ENCODE measurements at regions not wholly inside any gene's neighbourhood (a gene's known extent, or its start where the extent isn't known, plus 50 kb on each side); places are given as distances from the start of the nearest gene placed in this dataset.

DNA sequence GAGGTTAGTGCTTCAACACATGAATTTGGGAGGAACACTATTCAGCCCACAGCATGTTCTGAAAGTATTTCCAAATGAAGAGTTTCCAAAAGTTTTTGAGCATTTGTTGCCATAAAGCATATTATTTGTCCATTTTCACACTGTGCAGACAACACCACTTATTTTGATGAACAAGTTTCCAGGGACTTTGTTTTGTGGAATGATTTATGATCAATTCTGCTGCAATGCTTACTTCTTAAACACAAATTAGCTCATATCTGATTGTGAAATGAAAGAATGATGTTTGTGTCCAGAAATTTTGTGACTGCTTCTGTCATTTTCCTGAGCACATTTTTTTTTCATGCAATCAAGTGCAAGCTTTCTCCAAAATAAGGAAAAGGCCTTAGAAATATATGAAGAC, 205.3 kb downstream of the RAP2A start:
- FAIRE-seq: no peak
- no peak overlapping the region for H3K4me3 ChIP-seq (ENCODE audit: insufficient read depth, low read depth, low read length)
- no peak overlapping the region for H3K9ac ChIP-seq (ENCODE audit: low read length)
- H3K36me3 ChIP-seq (ENCODE audit: insufficient read depth, low read length): no peaks in the 10 kb centered on the region
- TF ChIP-seq, protein P1, sequence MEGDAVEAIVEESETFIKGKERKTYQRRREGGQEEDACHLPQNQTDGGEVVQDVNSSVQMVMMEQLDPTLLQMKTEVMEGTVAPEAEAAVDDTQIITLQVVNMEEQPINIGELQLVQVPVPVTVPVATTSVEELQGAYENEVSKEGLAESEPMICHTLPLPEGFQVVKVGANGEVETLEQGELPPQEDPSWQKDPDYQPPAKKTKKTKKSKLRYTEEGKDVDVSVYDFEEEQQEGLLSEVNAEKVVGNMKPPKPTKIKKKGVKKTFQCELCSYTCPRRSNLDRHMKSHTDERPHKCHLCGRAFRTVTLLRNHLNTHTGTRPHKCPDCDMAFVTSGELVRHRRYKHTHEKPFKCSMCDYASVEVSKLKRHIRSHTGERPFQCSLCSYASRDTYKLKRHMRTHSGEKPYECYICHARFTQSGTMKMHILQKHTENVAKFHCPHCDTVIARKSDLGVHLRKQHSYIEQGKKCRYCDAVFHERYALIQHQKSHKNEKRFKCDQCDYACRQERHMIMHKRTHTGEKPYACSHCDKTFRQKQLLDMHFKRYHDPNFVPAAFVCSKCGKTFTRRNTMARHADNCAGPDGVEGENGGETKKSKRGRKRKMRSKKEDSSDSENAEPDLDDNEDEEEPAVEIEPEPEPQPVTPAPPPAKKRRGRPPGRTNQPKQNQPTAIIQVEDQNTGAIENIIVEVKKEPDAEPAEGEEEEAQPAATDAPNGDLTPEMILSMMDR (IDR thresholded peaks at IDR 0.05; ENCODE audit: insufficient read depth, low read depth, low read length): no peak
- no peak for TF ChIP-seq EZH2 (IDR thresholded peaks at IDR 0.05; ENCODE audit: insufficient read depth, low read length)
- H3K4me1 Mint-ChIP-seq (ENCODE audit: low read depth, unreplicated experiment): no peaks in the 10 kb centered on the region
- no peaks in the 10 kb centered on the region for H4K20me1 ChIP-seq (ENCODE audit: insufficient read depth, low read length)
- no peaks in the 10 kb centered on the region for H3K27me3 Mint-ChIP-seq (ENCODE audit: low read depth, unreplicated experiment)
- no peaks in the 10 kb centered on the region for H3K79me2 ChIP-seq (ENCODE audit: insufficient read depth, low read length)
- no peak overlapping the region for H3K27ac Mint-ChIP-seq (ENCODE audit: unreplicated experiment)
- H3K27ac ChIP-seq (ENCODE audit: low read depth, low read length): no peak overlapping the region
- no peaks in the 10 kb centered on the region for H3K27me3 ChIP-seq (ENCODE audit: insufficient read depth, low read length)
- no peaks in the 10 kb centered on the region for H3K9me3 Mint-ChIP-seq (ENCODE audit: unreplicated experiment)
- DNase-seq (ENCODE audit: low read depth): no peak
- no peak overlapping the region for H2AFZ ChIP-seq (ENCODE audit: low read depth, low read length)
- no peaks in the 10 kb centered on the region for H3K36me3 Mint-ChIP-seq (ENCODE audit: low read depth, unreplicated experiment)
- H3K4me3 Mint-ChIP-seq (ENCODE audit: unreplicated experiment): no peak overlapping the region
- H3K4me1 ChIP-seq (ENCODE audit: insufficient read depth, low read length): no peaks in the 10 kb centered on the region
- H3K9me3 ChIP-seq (ENCODE audit: insufficient read depth, low read depth, low read length): no peaks in the 10 kb centered on the region
- no peak overlapping the region for H3K4me2 ChIP-seq (ENCODE audit: low read length)

DNA sequence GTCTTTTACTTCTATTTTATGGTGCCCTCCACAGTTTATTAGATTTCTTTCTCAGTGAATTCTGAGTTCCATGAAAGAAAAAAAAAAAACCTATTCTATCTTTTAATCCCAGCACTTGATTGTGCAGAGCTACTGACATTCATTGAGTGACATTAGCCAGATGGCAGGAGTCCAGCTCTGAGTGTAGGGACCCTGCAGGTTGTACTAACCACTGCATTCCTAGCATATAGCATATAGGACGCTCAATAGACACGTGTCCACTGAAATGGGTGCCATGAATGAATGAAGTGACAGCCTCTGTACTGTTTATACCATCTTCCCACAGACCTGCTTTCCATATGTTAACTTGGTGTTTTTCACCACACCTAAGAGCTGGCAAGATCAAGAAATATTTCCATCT, 206.3 kb downstream of the RAP2A start:
- no peaks in the 10 kb centered on the region for H3K79me2 ChIP-seq (ENCODE audit: insufficient read depth, low read length)
- no peak overlapping the region for H3K4me3 ChIP-seq (ENCODE audit: insufficient read depth, low read depth, low read length)
- no peaks in the 10 kb centered on the region for H3K4me1 Mint-ChIP-seq (ENCODE audit: low read depth, unreplicated experiment)
- H3K27me3 Mint-ChIP-seq (ENCODE audit: low read depth, unreplicated experiment): no peaks in the 10 kb centered on the region
- no peaks in the 10 kb centered on the region for H3K27me3 ChIP-seq (ENCODE audit: insufficient read depth, low read length)
- no peak overlapping the region for H3K27ac ChIP-seq (ENCODE audit: low read depth, low read length)
- no peaks in the 10 kb centered on the region for H3K36me3 Mint-ChIP-seq (ENCODE audit: low read depth, unreplicated experiment)
- DNase-seq (ENCODE audit: low read depth): no peak
- H3K27ac Mint-ChIP-seq (ENCODE audit: unreplicated experiment): no peak overlapping the region
- H2AFZ ChIP-seq (ENCODE audit: low read depth, low read length): no peak overlapping the region
- H3K9ac ChIP-seq (ENCODE audit: low read length): no peak overlapping the region
- H4K20me1 ChIP-seq (ENCODE audit: insufficient read depth, low read length): no peaks in the 10 kb centered on the region
- no peak for TF ChIP-seq EZH2 (IDR thresholded peaks at IDR 0.05; ENCODE audit: insufficient read depth, low read length)
- TF ChIP-seq, protein P1 (IDR thresholded peaks at IDR 0.05; ENCODE audit: insufficient read depth, low read depth, low read length): no peak
- H3K36me3 ChIP-seq (ENCODE audit: insufficient read depth, low read length): no peaks in the 10 kb centered on the region
- no peaks in the 10 kb centered on the region for H3K9me3 ChIP-seq (ENCODE audit: insufficient read depth, low read depth, low read length)
- no peak for FAIRE-seq
- no peak overlapping the region for H3K4me3 Mint-ChIP-seq (ENCODE audit: unreplicated experiment)
- H3K4me2 ChIP-seq (ENCODE audit: low read length): no peak overlapping the region
- H3K9me3 Mint-ChIP-seq (ENCODE audit: unreplicated experiment): no peaks in the 10 kb centered on the region
- H3K4me1 ChIP-seq (ENCODE audit: insufficient read depth, low read length): no peaks in the 10 kb centered on the region

DNA sequence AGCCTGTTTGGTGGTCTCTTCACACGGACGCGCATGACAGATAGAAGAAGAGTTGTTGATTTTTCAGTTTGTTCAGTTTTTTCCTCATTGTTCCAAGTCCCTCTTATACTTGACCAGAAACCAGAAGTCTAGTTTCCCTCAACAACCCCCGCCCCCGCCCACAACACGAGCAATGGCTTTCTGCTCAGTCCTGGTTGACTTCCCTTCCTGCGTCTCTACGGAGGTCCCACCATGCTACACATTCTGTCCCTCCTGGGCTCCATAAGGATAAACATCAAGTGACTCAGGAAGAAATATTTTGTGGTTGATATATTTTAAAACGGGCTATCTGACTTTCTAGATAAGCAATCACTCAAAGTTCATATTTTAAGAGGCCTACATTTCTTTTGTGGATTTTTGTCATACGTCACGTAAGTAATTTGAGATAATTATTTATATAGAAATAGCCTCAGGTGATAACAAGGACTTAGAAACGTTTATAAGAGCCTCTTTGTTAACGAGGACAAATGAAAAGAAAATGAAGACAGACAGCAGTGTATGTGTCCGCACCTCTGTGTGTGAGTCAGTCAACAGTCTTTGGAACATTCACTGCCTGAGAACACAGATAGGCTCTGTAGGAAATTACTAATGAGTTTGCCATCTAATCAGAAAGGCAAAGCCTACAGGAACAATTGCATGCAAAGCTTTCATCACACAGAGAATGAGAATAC, 214.4 kb downstream of the RAP2A start:
- no peaks in the 10 kb centered on the region for H3K36me3 Mint-ChIP-seq (ENCODE audit: low read depth, unreplicated experiment)
- Histone ChIP-seq H3K4me3 (ENCODE audit: insufficient read depth, low read depth, low read length) (no peak overlapping the region), H3K79me2 (ENCODE audit: insufficient read depth, low read length) (no peaks in the 10 kb centered on the region), H3K4me1 (ENCODE audit: insufficient read depth, low read length) (no peaks in the 10 kb centered on the region), H3K9me3 (ENCODE audit: insufficient read depth, low read depth, low read length) (no peaks in the 10 kb centered on the region), H3K4me2 (ENCODE audit: low read length) (no peak overlapping the region), H4K20me1 (ENCODE audit: insufficient read depth, low read length) (no peaks in the 10 kb centered on the region), H3K36me3 (ENCODE audit: insufficient read depth, low read length) (no peaks in the 10 kb centered on the region), H2AFZ (ENCODE audit: low read depth, low read length) (no peak overlapping the region), H3K27me3 (ENCODE audit: insufficient read depth, low read length) (no peaks in the 10 kb centered on the region), H3K27ac (ENCODE audit: low read depth, low read length) (no peak overlapping the region), H3K9ac (ENCODE audit: low read length) (no peak overlapping the region)
- H3K4me1 Mint-ChIP-seq (ENCODE audit: low read depth, unreplicated experiment): peaks cover 13% of the 10 kb centered on the region
- TF ChIP-seq EZH2 (IDR thresholded peaks at IDR 0.05; ENCODE audit: insufficient read depth, low read length): no peak
- TF ChIP-seq, protein P1 (IDR thresholded peaks at IDR 0.05; ENCODE audit: insufficient read depth, low read depth, low read length): no peak
- no peak for FAIRE-seq
- DNase-seq (ENCODE audit: low read depth): no peak
- no peaks in the 10 kb centered on the region for H3K27me3 Mint-ChIP-seq (ENCODE audit: low read depth, unreplicated experiment)
- H3K27ac Mint-ChIP-seq (ENCODE audit: unreplicated experiment): peak overlapping the region; percentile 86
- H3K9me3 Mint-ChIP-seq (ENCODE audit: unreplicated experiment): no peaks in the 10 kb centered on the region
- peak overlapping the region; percentile 17 for H3K4me3 Mint-ChIP-seq (ENCODE audit: unreplicated experiment)
